Skeletal muscle tissue (tissue), 4 donors: ENCODE measurements at regions not wholly inside any gene's neighbourhood (a gene's known extent, or its start where the extent isn't known, plus 50 kb on each side); places are given as distances from the start of the nearest gene placed in this dataset. TPM values are rescaled to one million over a fixed set of nuclear protein-coding genes. Genes with fewer than 3 reads are reported as not detected.

Experiments
- H3K27ac ChIP-seq: one replicate; pipeline ENCODE4 v1.7.0; 2013; ENCODE audit warnings: mild to moderate bottlenecking, low read depth, low read length, inconsistent platforms
- H3K27me3 ChIP-seq, 3 donors: one replicate each; pipeline ENCODE4 v1.7.0; 2013; ENCODE audit warnings: low read length in 3 of 3; ENCODE audit not compliant: control insufficient read depth in 3 of 3, insufficient read depth in 3 of 3
- H3K36me3 ChIP-seq, 3 donors: one replicate each; pipeline ENCODE4 v1.7.0; 2013; ENCODE audit warnings: low read length in 3 of 3; ENCODE audit not compliant: control insufficient read depth in 3 of 3, insufficient read depth in 3 of 3
- H3K4me1 ChIP-seq, 3 donors: one replicate each; pipeline ENCODE4 v1.7.0; 2013; ENCODE audit warnings: low read length in 3 of 3, mild to moderate bottlenecking in 3 of 3; ENCODE audit not compliant: control insufficient read depth in 3 of 3, insufficient read depth in 3 of 3
- H3K4me3 ChIP-seq, 3 donors: one replicate each; pipeline ENCODE4 v1.7.0; 2013; ENCODE audit warnings: low read length in 3 of 3
- H3K9ac ChIP-seq, 3 donors: one replicate each; pipeline ENCODE4 v1.7.0; 2013; ENCODE audit warnings: low read length in 3 of 3, mild to moderate bottlenecking in 3 of 3, moderate library complexity in 2 of 3, low read depth in 1 of 3
- H3K9me3 ChIP-seq, 3 donors: one replicate each; pipeline ENCODE4 v1.7.0; 2013; ENCODE audit warnings: low read length in 3 of 3; ENCODE audit not compliant: control insufficient read depth in 3 of 3
- small RNA-seq: library from RNA; depleted of rRNA; stranded (forward); fragments of <200 nt; gene quantifications from one replicate; pipeline ENCODE3, GENCODE V24; 2014
- donor health status: Osteomylitis.

- H3K9me3 ChIP-seq = no peaks in the 10 kb centered on the region
- H3K27ac ChIP-seq = no peak overlapping the region
- no peaks in the 10 kb centered on the region for H3K27me3 ChIP-seq
- H3K4me3 ChIP-seq = no peak overlapping the region
- H3K9ac ChIP-seq = no peak overlapping the region
- peaks cover 0 to 2% (median 0%) of the 10 kb centered on the region in 3 donors for H3K4me1 ChIP-seq
- H3K36me3 ChIP-seq = no peaks in the 10 kb centered on the region
These were observed 50.9 kb upstream of the NR5A2 start for GRCh38 chr1:199976496-199977144.

Small RNA genes lying in the stretch of these regions (small RNA-seq; reads per million reads assigned to genes)
- gene MIR181A1 = 150 reads per million, percentile 97 among the genes with 10 or more reads in this experiment
- 7.9 reads per million, percentile 91 among the genes with 10 or more reads in this experiment for gene MIR181B1
- not detected for gene RNU6-778P
